GM12891 (cell line): ENCODE measurements at regions not wholly inside any gene's neighbourhood (a gene's known extent, or its start where the extent isn't known, plus 50 kb on each side); places are given as distances from the start of the nearest gene placed in this dataset.
"Not testable (repeated sequence)": the region's sequence is repeated elsewhere in the genome, so short reads cannot be mapped to it uniquely, and the experiment has no call there.

Experiments used
- DNase-seq: peaks from one replicate; pipeline ENCODE4 v3.0.0; 2011; ENCODE audit warnings: low spot score; ENCODE audit not compliant: insufficient read length
- FAIRE-seq: peaks from 2 replicates; lab custom pipeline; 2011; peaks lifted over from hg19 to GRCh38; lab: Jason Lieb, UNC
- PAX5 ChIP-seq: IDR thresholded peaks from 2 replicates; pipeline ENCODE4 v1.6.1; 2011; ENCODE audit warnings: low read length, moderate library complexity, mild to moderate bottlenecking; ENCODE audit not compliant: insufficient read depth, severe bottlenecking
- POLR2A ChIP-seq: IDR thresholded peaks from 2 replicates; pipeline ENCODE4 v1.6.1; 2011; ENCODE audit warnings: low read depth, low read length, control low read depth
- POLR2AphosphoS5 ChIP-seq: IDR thresholded peaks from 2 replicates; pipeline ENCODE4 v1.6.1; 2011; ENCODE audit warnings: low read depth, low read length, control low read depth
- POU2F2 ChIP-seq: IDR thresholded peaks from 2 replicates; pipeline ENCODE4 v1.6.1; 2011; ENCODE audit warnings: low read depth, mild to moderate bottlenecking, control low read depth, low read length, moderate library complexity
- SPI1 ChIP-seq: IDR thresholded peaks from 2 replicates; pipeline ENCODE4 v1.6.1; 2011; ENCODE audit warnings: low read depth, low read length, control low read depth
- TAF1 ChIP-seq: IDR thresholded peaks from 2 replicates; pipeline ENCODE4 v1.6.1; 2011; ENCODE audit warnings: low read depth, low read length, control low read depth

DNA sequence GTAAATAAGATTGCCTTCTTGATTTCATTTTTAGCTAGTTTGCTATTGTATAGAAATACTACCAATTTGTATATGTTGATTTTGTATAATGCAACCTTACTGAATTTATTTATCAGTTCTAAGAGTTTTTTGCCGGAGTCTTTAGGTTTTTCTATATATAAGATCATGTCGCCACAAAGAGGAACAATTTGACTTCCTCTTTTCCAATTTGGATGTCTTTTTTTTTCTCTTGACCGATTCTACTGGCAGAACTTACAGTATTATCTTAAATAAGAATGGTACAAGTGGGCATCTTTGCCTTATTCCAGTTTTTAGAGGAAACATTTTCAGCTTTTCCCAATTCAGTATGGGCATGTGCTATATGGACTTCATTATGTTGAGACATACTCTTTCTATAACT lies 624.7 kb upstream of the ACO1 start:
- DNase-seq = no peak
- FAIRE-seq = no peak
- TF ChIP-seq SPI1 (no peak), POLR2A (no peak), POU2F2 (no peak), TAF1 (no peak), POLR2AphosphoS5 (no peak), PAX5 (no peak)

DNA sequence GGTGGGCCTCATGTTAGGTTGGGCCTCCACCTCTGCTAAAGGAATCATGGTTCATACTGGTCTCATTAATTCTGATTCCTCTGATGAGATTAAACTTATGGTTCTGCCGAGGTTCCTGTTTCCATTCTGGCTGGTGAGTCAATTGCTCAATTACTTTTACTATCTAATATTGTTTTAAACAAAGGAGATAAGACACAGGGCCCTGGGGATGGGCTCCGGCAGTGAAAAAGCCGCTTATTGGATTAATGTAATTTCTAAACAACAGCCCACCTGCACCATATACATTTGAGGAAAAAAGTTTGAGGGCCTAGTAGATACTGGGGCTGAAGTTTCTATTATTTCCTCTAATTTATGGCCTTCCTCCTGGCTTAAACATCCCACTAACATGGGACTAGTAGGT lies 610.4 kb upstream of the ACO1 start:
- not testable (repeated sequence) for DNase-seq, FAIRE-seq

DNA sequence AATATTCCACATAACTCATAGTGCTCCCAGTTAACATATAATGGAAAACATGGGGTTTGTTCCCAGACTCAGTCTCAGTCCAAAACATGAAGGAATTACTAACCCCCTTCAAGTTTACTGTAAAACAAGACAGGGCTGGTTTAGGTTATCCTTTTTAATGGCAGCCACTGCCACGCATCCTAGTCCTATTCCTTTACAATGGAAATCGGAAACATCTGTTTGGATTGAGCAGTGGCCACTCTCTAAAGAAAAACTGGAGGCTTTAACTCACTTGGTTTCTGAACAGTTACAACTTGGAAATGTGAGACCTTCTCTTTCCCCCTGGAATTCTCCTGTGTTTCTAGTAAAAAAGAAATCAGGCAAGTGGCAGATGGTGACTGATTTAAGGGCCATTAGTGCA lies 609.9 kb upstream of the ACO1 start:
- no peak for TF ChIP-seq POU2F2
- no peak for TF ChIP-seq POLR2AphosphoS5
- TF ChIP-seq PAX5 = no peak
- TF ChIP-seq POLR2A = no peak
- no peak for TF ChIP-seq TAF1
- TF ChIP-seq SPI1 = no peak
- FAIRE-seq (no peak), DNase-seq (no peak)

DNA sequence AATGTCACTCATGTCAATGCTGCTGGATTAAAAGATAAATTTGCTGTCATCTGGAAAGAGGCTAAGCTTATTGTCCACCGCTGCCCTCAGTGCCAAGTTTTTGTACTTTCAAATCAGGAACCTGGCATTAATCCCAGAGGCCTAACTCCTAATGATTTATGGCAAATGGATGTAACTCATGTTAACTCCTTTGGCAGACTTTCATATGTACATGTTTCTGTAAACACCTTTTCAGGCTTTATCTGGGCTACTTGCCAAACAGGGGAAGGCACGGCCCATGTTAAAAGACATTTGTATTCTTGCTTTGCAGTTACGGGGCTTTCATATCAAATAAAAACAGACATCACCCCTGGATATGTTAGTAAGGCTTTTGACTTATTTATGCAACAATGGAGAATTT lies 608.0 kb upstream of the ACO1 start:
- TF ChIP-seq SPI1 (no peak), TAF1 (no peak), POLR2AphosphoS5 (no peak), PAX5 (no peak), POLR2A (no peak), POU2F2 (no peak)
- no peak for DNase-seq
- no peak for FAIRE-seq

DNA sequence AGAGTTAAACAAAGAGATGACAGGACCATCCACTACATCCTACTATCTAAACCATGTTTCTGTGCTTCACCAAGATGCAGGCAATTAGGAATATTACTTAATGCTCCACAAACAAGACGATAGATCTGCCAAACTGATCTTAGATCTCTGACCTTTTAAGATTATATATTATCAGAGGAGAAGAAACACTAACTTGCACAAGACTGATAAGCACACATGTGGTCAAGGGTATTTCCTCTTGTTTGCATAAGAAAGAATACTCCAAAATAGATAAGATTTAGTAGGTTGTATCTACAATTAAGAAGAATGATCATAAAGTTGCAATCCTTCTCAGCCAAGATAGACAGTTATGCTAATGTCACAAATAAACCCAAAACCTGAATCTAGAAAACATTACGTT lies 601.0 kb upstream of the ACO1 start:
- DNase-seq (no peak), FAIRE-seq (no peak)
- TF ChIP-seq PAX5 (no peak), POLR2A (no peak), SPI1 (no peak), POLR2AphosphoS5 (no peak), TAF1 (no peak), POU2F2 (no peak)

DNA sequence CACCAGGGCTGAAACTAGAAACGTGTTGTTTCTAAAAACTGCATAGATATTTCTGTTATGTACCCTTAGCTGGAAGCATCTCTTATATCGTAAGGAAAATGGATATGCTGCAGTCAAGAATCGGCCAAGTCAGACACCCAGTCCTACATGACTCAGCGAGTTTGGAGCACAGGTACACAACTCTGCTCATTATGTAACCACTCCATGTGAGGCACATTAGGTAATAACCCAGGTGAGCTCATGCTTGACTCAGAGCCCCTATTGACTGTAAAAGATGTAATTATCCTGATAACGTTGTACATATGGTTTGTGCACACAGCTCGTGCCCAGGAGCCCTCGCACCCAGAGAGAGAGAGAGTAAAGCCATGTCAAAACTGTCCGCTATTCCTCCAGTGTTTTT lies 593.7 kb upstream of the ACO1 start:
- TF ChIP-seq SPI1 = no peak
- TF ChIP-seq POU2F2 = no peak
- TF ChIP-seq POLR2AphosphoS5 = no peak
- no peak for DNase-seq
- FAIRE-seq = no peak

DNA sequence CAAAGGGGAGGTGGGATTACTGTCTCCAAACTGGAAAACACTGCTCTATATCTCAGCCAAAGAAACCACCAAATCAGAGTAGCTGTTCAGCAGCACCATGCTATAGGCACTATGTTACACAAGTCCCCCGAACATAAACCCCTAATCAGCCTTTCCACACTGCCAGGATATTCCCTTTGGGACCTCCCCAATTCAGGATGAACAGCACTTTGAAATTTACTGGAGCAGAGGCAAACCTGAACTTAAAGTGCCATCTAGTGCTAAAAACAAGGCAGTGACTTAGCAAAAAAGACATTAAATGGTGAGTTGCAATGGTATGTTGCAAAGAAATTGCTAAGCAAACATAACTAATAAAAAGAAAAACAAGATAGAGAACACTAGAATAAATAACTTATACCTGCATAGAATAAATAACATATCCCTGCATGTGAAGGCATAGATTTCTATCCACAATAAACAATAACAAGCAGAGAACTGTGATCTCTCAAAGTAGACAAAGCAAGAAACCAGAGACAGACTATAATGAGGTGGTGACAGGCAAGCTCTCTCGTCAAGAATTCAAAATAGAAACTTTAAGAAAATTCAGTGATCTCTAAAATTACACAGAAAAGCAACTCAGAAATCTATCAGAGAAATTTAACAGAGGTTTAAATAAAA lies 584.4 kb upstream of the ACO1 start:
- FAIRE-seq (no peak), DNase-seq (no peak)
- TF ChIP-seq SPI1 = no peak
- no peak for TF ChIP-seq POLR2A
- no peak for TF ChIP-seq TAF1
- no peak for TF ChIP-seq PAX5
- TF ChIP-seq POU2F2 = no peak
- no peak for TF ChIP-seq POLR2AphosphoS5

DNA sequence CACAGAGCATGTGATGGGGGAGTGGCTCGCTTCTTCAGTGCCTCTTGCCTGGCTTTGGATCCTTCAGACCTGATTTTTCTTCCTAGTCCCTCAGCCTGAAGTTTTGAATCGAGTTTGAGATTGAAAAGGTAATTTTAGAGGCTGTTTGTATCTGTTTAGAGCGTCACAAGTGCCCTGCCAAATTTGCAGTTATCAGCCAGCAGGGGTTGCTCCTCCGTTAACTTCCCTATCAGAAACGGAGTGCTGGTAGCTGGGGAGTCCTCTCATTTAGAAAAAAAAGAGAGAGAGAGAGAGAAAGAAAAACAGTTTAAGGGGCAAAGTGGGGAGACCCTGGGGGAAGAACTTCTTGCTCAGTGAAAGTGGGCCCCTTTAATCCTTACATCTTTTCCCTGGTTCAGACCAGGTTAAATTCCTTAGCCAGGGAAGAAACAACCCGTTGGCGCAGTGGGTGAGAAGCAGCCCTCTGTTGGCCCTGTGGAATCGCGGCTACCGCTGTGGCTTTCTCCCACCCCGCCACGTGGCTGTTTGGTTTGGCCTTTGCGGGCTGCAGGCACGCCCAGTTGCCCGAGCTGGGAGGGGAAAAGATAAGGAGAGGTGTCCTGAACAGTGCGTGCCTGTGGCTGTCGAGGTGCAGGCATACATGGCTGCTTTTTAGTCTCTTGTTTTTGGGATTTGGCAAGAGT lies 576.7 kb upstream of the ACO1 start:
- FAIRE-seq = no peak
- TF ChIP-seq POU2F2 (no peak), POLR2A (no peak), PAX5 (no peak), SPI1 (no peak), TAF1 (no peak), POLR2AphosphoS5 (no peak)
- DNase-seq = no peak

DNA sequence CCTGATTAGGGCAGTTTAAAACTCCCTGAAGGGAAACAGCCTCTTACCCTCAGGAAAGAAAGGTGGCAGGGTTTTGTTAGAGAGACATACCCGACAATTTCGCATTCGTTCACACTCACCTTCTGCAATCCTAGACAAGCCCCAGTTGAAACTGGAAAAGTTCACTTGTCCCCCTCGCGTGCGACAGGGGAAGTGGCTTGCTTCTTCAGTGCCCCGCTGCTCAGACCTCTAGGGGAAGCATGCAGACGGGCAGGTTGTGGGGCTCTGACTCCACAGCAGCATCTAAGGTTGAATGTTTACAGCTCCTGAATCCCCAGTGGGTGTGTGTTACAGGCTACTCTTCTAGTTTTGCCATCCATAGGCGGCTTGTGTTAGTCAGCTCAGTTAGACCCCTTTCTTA lies 575.7 kb upstream of the ACO1 start:
- FAIRE-seq (no peak), DNase-seq (no peak)
- no peak for TF ChIP-seq POLR2A
- TF ChIP-seq TAF1 = no peak
- TF ChIP-seq POLR2AphosphoS5 = no peak
- TF ChIP-seq POU2F2 = no peak
- TF ChIP-seq PAX5 = no peak
- TF ChIP-seq SPI1 = no peak

DNA sequence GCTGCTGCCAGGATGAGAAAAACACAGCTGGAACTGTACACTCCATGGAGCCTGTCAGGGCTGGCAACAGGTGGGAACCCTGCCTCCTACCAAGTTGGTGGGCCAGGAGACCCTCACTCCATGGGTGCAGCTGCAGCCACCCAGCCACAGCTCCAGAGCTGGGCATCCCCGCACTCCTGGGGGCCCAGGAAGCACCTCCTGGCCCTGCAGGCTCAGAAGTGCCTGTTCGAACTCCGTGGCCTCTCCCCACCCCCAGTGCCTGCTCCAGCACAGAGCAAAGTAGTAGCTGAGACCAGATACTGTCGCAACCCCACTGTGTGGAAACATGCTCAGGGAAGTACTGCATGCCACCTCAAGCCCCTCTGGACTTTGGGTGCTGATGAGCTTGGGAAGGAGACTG lies 564.0 kb upstream of the ACO1 start:
- FAIRE-seq (no peak), DNase-seq (no peak)
- no peak for TF ChIP-seq TAF1
- no peak for TF ChIP-seq POLR2AphosphoS5
- no peak for TF ChIP-seq POLR2A
- no peak for TF ChIP-seq SPI1
- no peak for TF ChIP-seq POU2F2
- no peak for TF ChIP-seq PAX5

DNA sequence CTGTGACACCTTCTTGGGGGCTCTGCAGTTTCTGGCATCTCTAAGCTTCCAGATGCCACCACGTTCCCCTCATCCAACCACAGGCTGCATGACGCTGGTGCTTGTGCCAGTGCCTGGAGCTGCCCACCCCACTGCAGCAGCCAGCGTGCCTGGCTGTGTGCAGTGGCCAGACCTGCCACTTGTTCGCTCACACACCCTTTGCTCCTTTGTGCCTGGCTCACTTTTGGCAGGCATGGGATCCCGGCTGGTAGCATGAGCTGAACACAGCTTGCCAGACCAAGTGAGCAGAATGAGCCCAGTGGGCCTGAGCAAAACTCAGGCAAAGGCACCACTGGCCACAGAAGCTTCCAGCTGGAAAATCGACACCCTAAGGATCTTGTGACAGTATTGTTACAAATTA lies 562.9 kb upstream of the ACO1 start:
- DNase-seq (no peak), FAIRE-seq (no peak)
- no peak for TF ChIP-seq POLR2A
- no peak for TF ChIP-seq POLR2AphosphoS5
- TF ChIP-seq PAX5 = no peak
- no peak for TF ChIP-seq TAF1
- TF ChIP-seq POU2F2 = no peak
- TF ChIP-seq SPI1 = no peak
